ENCODE measurements at regions not wholly inside any gene's neighbourhood (a gene's known extent, or its start where the extent isn't known, plus 50 kb on each side); places are given as distances from the start of the nearest gene placed in this dataset.
A peak's percentile ranks its signal among the peaks of the same experiment; 100 is the strongest.
"Not testable (repeated sequence)": the region's sequence is repeated elsewhere in the genome, so short reads cannot be mapped to it uniquely, and the experiment has no call there.

GRCh38 chr21:6466707-6467106, 4054.7 kb upstream of the TPTE start:
- H3K9me3 Mint-ChIP-seq; DNase-seq; H3K27me3 Mint-ChIP-seq (ENCODE audit: low read depth); H3K4me1 Mint-ChIP-seq (ENCODE audit: low read depth); H3K36me3 Mint-ChIP-seq (ENCODE audit: insufficient read depth in 2 of 2); H3K4me3 Mint-ChIP-seq; H3K27ac Mint-ChIP-seq: not testable (repeated sequence)
- peak; percentile 33 to 41 for ATAC-seq (replicated peaks in 1 of 2)

GRCh38 chr21:6467189-6467774, 4054.1 kb upstream of the TPTE start:
- H3K36me3 Mint-ChIP-seq (ENCODE audit: insufficient read depth in 2 of 2); H3K9me3 Mint-ChIP-seq; H3K4me1 Mint-ChIP-seq (ENCODE audit: low read depth); DNase-seq; H3K27ac Mint-ChIP-seq; H3K4me3 Mint-ChIP-seq; H3K27me3 Mint-ChIP-seq (ENCODE audit: low read depth): not testable (repeated sequence)
- ATAC-seq (replicated peaks in 1 of 2): peak; percentile 82 to 86

GRCh38 chr21:6467907-6468306, 4053.5 kb upstream of the TPTE start:
- H3K4me1 Mint-ChIP-seq (ENCODE audit: low read depth); H3K27ac Mint-ChIP-seq; DNase-seq; H3K27me3 Mint-ChIP-seq (ENCODE audit: low read depth); H3K36me3 Mint-ChIP-seq (ENCODE audit: insufficient read depth in 2 of 2); H3K4me3 Mint-ChIP-seq; H3K9me3 Mint-ChIP-seq: not testable (repeated sequence)
- peak; percentile 43 to 44 for ATAC-seq (replicated peaks in 1 of 2)

- H3K4me1 Mint-ChIP-seq (ENCODE audit: low read depth); ATAC-seq (replicated peaks in 1 of 2); H3K4me3 Mint-ChIP-seq; DNase-seq; H3K27me3 Mint-ChIP-seq (ENCODE audit: low read depth); H3K9me3 Mint-ChIP-seq; H3K36me3 Mint-ChIP-seq (ENCODE audit: insufficient read depth in 2 of 2); H3K27ac Mint-ChIP-seq: not testable (repeated sequence)
Observed at GRCh38 chr21:6468331-6468860, 4053.0 kb upstream of the TPTE start.

- DNase-seq; H3K9me3 Mint-ChIP-seq; ATAC-seq (replicated peaks in 1 of 2); H3K4me1 Mint-ChIP-seq (ENCODE audit: low read depth); H3K36me3 Mint-ChIP-seq (ENCODE audit: insufficient read depth in 2 of 2); H3K27me3 Mint-ChIP-seq (ENCODE audit: low read depth); H3K27ac Mint-ChIP-seq; H3K4me3 Mint-ChIP-seq: not testable (repeated sequence)
Observed at GRCh38 chr21:6474250-6474968, 4047.0 kb upstream of the TPTE start.

- not testable (repeated sequence) for H3K4me3 Mint-ChIP-seq; H3K36me3 Mint-ChIP-seq (ENCODE audit: insufficient read depth in 2 of 2); H3K27ac Mint-ChIP-seq; H3K27me3 Mint-ChIP-seq (ENCODE audit: low read depth); DNase-seq; H3K4me1 Mint-ChIP-seq (ENCODE audit: low read depth); H3K9me3 Mint-ChIP-seq
- ATAC-seq (replicated peaks in 1 of 2): peak in 1 of 2 donors; percentile 25
Observed at GRCh38 chr21:6481116-6481515, 4040.3 kb upstream of the TPTE start.

- H3K9me3 Mint-ChIP-seq; H3K4me1 Mint-ChIP-seq (ENCODE audit: low read depth); ATAC-seq (replicated peaks in 1 of 2); H3K27me3 Mint-ChIP-seq (ENCODE audit: low read depth); H3K27ac Mint-ChIP-seq; H3K36me3 Mint-ChIP-seq (ENCODE audit: insufficient read depth in 2 of 2); DNase-seq; H3K4me3 Mint-ChIP-seq: not testable (repeated sequence)
Observed at GRCh38 chr21:6482616-6483015, 4038.8 kb upstream of the TPTE start.

- H3K4me1 Mint-ChIP-seq (ENCODE audit: low read depth); ATAC-seq (replicated peaks in 1 of 2); H3K9me3 Mint-ChIP-seq; H3K36me3 Mint-ChIP-seq (ENCODE audit: insufficient read depth in 2 of 2); H3K4me3 Mint-ChIP-seq; DNase-seq; H3K27me3 Mint-ChIP-seq (ENCODE audit: low read depth); H3K27ac Mint-ChIP-seq: not testable (repeated sequence)
Observed at GRCh38 chr21:6483645-6484044, 4037.7 kb upstream of the TPTE start.

GRCh38 chr21:6486821-6487220, 4034.6 kb upstream of the TPTE start:
- not testable (repeated sequence) for DNase-seq; H3K27me3 Mint-ChIP-seq (ENCODE audit: low read depth); H3K4me3 Mint-ChIP-seq; H3K36me3 Mint-ChIP-seq (ENCODE audit: insufficient read depth in 2 of 2); ATAC-seq (replicated peaks in 1 of 2); H3K27ac Mint-ChIP-seq; H3K4me1 Mint-ChIP-seq (ENCODE audit: low read depth); H3K9me3 Mint-ChIP-seq

- not testable (repeated sequence) for H3K27me3 Mint-ChIP-seq (ENCODE audit: low read depth); H3K4me1 Mint-ChIP-seq (ENCODE audit: low read depth); H3K4me3 Mint-ChIP-seq; H3K27ac Mint-ChIP-seq; ATAC-seq (replicated peaks in 1 of 2); DNase-seq; H3K36me3 Mint-ChIP-seq (ENCODE audit: insufficient read depth in 2 of 2); H3K9me3 Mint-ChIP-seq
Observed at GRCh38 chr21:6492691-6493090, 4028.7 kb upstream of the TPTE start.

GRCh38 chr21:6493957-6494356, 4027.4 kb upstream of the TPTE start:
- not testable (repeated sequence) for H3K27me3 Mint-ChIP-seq (ENCODE audit: low read depth); H3K36me3 Mint-ChIP-seq (ENCODE audit: insufficient read depth in 2 of 2); H3K9me3 Mint-ChIP-seq; H3K4me3 Mint-ChIP-seq; H3K27ac Mint-ChIP-seq; DNase-seq; H3K4me1 Mint-ChIP-seq (ENCODE audit: low read depth)
- ATAC-seq (replicated peaks in 1 of 2): peak; percentile 55 to 75

- not testable (repeated sequence) for H3K4me1 Mint-ChIP-seq (ENCODE audit: low read depth); H3K27ac Mint-ChIP-seq; H3K4me3 Mint-ChIP-seq; H3K27me3 Mint-ChIP-seq (ENCODE audit: low read depth); ATAC-seq (replicated peaks in 1 of 2); H3K36me3 Mint-ChIP-seq (ENCODE audit: insufficient read depth in 2 of 2); DNase-seq; H3K9me3 Mint-ChIP-seq
Observed at GRCh38 chr21:6496356-6496755, 4025.0 kb upstream of the TPTE start.

- H3K4me1 Mint-ChIP-seq (ENCODE audit: low read depth); H3K9me3 Mint-ChIP-seq; H3K27me3 Mint-ChIP-seq (ENCODE audit: low read depth); H3K27ac Mint-ChIP-seq; H3K36me3 Mint-ChIP-seq (ENCODE audit: insufficient read depth in 2 of 2): not testable (repeated sequence)
- peak; percentile 18 to 35 for ATAC-seq (replicated peaks in 1 of 2)
- H3K4me3 Mint-ChIP-seq: peak overlapping the region in 1 of 2 donors; percentile 43
- DNase-seq: peak in 1 of 2 donors; percentile 8
Observed at GRCh38 chr21:6498716-6499115, 4022.7 kb upstream of the TPTE start.
